IMR-90 (cell line): ENCODE measurements at regions not wholly inside any gene's neighbourhood (a gene's known extent, or its start where the extent isn't known, plus 50 kb on each side); places are given as distances from the start of the nearest gene placed in this dataset.

Experiments
- ATAC-seq: fragments of 200-7000 bp; cut with Tn5 transposase; 2 replicates; pipeline ENCODE4 v1.9.1; 2020; ENCODE audit warnings: low read depth, mild to moderate bottlenecking, moderate library complexity
- BruUV-seq: library from RNA; stranded (reverse); fragments of 400-500 nt; replicated peaks from 2 replicates; lab custom pipeline; 2021; lab: Mats Ljungman, UMichigan
- CTCF ChIA-PET: fragments of 300-600 bp; formaldehyde crosslinking; extraction: SDS; loops from one replicate; lab custom pipeline; 2021; ENCODE audit warnings: antibody characterized with exemption; lab: Yijun Ruan, JAX
- POLR2A ChIA-PET: fragments of 300-600 bp; sonication (Branson Sonifier 250); formaldehyde crosslinking; loops from one replicate; lab custom pipeline; 2022; ENCODE audit warnings: antibody characterized with exemption; ENCODE audit not compliant: unreplicated experiment; lab: Charles Lee
- DNase-seq: peaks from one replicate; pipeline ENCODE4 v3.0.0; 2013
- H2AFZ ChIP-seq: replicated peaks from 2 replicates; pipeline ENCODE3; 2013; ENCODE audit warnings: low read length, mild to moderate bottlenecking; ENCODE audit not compliant: poor library complexity
- H2AK5ac ChIP-seq: 2 replicates; pipeline ENCODE4 v1.6.1; 2013; ENCODE audit warnings: low read depth, low read length, inconsistent platforms
- H2AK9ac ChIP-seq: replicated peaks from 2 replicates; pipeline ENCODE3; 2013; ENCODE audit warnings: mild to moderate bottlenecking, low read depth, low read length, moderate library complexity; ENCODE audit not compliant: poor library complexity
- H2BK120ac ChIP-seq: 2 replicates; pipeline ENCODE4 v1.6.1; 2013; ENCODE audit warnings: low read depth, low read length, inconsistent platforms
- H2BK15ac ChIP-seq: 3 replicates; pipeline ENCODE4 v1.6.1; 2013; ENCODE audit warnings: low read depth, low read length, inconsistent platforms
- H2BK20ac ChIP-seq: 2 replicates; pipeline ENCODE4 v1.6.1; 2013; ENCODE audit warnings: low read depth, mild to moderate bottlenecking, inconsistent platforms, low read length, moderate library complexity
- H2BK5ac ChIP-seq: 2 replicates; pipeline ENCODE4 v1.6.1; 2013; ENCODE audit warnings: mild to moderate bottlenecking, low read depth, low read length, inconsistent platforms; ENCODE audit not compliant: poor library complexity, severe bottlenecking
- H3K14ac ChIP-seq: replicated peaks from 2 replicates; pipeline ENCODE4 v1.6.1; 2013; ENCODE audit warnings: low read depth, low read length, inconsistent platforms
- H3K18ac ChIP-seq: 2 replicates; pipeline ENCODE4 v1.6.1; 2013; ENCODE audit warnings: low read depth, low read length, control low read depth
- H3K23ac ChIP-seq: 2 replicates; pipeline ENCODE4 v1.6.1; 2013; ENCODE audit warnings: low read depth, low read length, inconsistent platforms
- H3K27ac ChIP-seq: 2 replicates; pipeline ENCODE4 v1.5.1; 2013; ENCODE audit warnings: mild to moderate bottlenecking, control low read depth, low read length; ENCODE audit not compliant: insufficient read depth
- H3K27me3 ChIP-seq: 2 replicates; pipeline ENCODE4 v1.6.1; 2013; ENCODE audit warnings: low read length; ENCODE audit not compliant: control insufficient read depth, insufficient read depth
- H3K36me3 ChIP-seq: 2 replicates; pipeline ENCODE4 v1.6.1; 2013; ENCODE audit warnings: low read length, mixed read lengths; ENCODE audit not compliant: control insufficient read depth, insufficient read depth
- H3K4ac ChIP-seq: 2 replicates; pipeline ENCODE4 v1.6.1; 2013; ENCODE audit warnings: low read depth, low read length, inconsistent platforms
- H3K4me1 ChIP-seq: 2 replicates; pipeline ENCODE4 v1.6.1; 2013; ENCODE audit warnings: low read length, mixed read lengths; ENCODE audit not compliant: control insufficient read depth, insufficient read depth
- H3K4me2 ChIP-seq: 2 replicates; pipeline ENCODE4 v1.6.1; 2013; ENCODE audit warnings: low read depth, mild to moderate bottlenecking, control low read depth, low read length, moderate library complexity
- H3K4me3 ChIP-seq: 2 replicates; pipeline ENCODE4 v1.5.1; 2013; ENCODE audit warnings: low read depth, mild to moderate bottlenecking, control low read depth, low read length, moderate library complexity; ENCODE audit not compliant: insufficient read depth
- H3K56ac ChIP-seq: 2 replicates; pipeline ENCODE4 v1.6.1; 2013; ENCODE audit warnings: low read length, inconsistent platforms; ENCODE audit not compliant: insufficient read depth; ENCODE audit errors: extremely low read depth
- H3K79me1 ChIP-seq, 2 experiments: 2 replicates each; pipeline ENCODE4 v1.6.1; 2013; ENCODE audit warnings: low read length in 2 of 2, inconsistent platforms in 1 of 2, low read depth in 1 of 2
- H3K9ac ChIP-seq: 2 replicates; pipeline ENCODE4 v1.6.1; 2013; ENCODE audit warnings: low read depth, low read length, control low read depth
- H3K9me1 ChIP-seq: 2 replicates; pipeline ENCODE4 v1.6.1; 2013; ENCODE audit warnings: low read length, inconsistent platforms; ENCODE audit not compliant: insufficient read depth
- H3K9me3 ChIP-seq: 2 replicates; pipeline ENCODE4 v1.6.1; 2013; ENCODE audit warnings: low read length; ENCODE audit not compliant: control insufficient read depth, insufficient read depth
- H4K20me1 ChIP-seq: 2 replicates; pipeline ENCODE4 v1.6.1; 2013; ENCODE audit warnings: low read length, inconsistent platforms; ENCODE audit not compliant: insufficient read depth
- H4K5ac ChIP-seq: 2 replicates; pipeline ENCODE4 v1.6.1; 2013; ENCODE audit warnings: mild to moderate bottlenecking, low read depth, low read length, control low read depth
- H4K8ac ChIP-seq, 2 experiments: 2 replicates each; pipeline ENCODE4 v1.6.1; 2013; ENCODE audit warnings: low read depth in 2 of 2, low read length in 2 of 2, control low read depth in 1 of 2, inconsistent platforms in 1 of 2
- H4K91ac ChIP-seq: 2 replicates; pipeline ENCODE4 v1.6.1; 2013; ENCODE audit warnings: low read depth, low read length, inconsistent platforms; ENCODE audit not compliant: insufficient read depth
- CEBPB ChIP-seq: IDR thresholded peaks from 2 replicates; pipeline ENCODE4 v1.6.1; 2012; ENCODE audit warnings: low read depth, low read length, improper control_type of control experiment
- FOS ChIP-seq: fragments of 150-350 bp; IDR thresholded peaks from 2 replicates; pipeline ENCODE4 v1.6.1; 2016; ENCODE audit warnings: low read depth, low read length
- MAFK ChIP-seq: IDR thresholded peaks from 2 replicates; pipeline ENCODE4 v1.6.1; 2012; ENCODE audit warnings: low read depth, low read length, improper control_type of control experiment
- MAZ ChIP-seq: IDR thresholded peaks from 2 replicates; pipeline ENCODE4 v1.6.1; 2012; ENCODE audit warnings: low read depth, mild to moderate bottlenecking, low read length, improper control_type of control experiment, moderate library complexity, borderline replicate concordance
- MXI1 ChIP-seq: IDR thresholded peaks from 2 replicates; pipeline ENCODE4 v1.6.1; 2012; ENCODE audit warnings: low read depth, mild to moderate bottlenecking, low read length, moderate library complexity, borderline replicate concordance
- POLR2A ChIP-seq: IDR thresholded peaks from 2 replicates; pipeline ENCODE4 v1.6.1; 2012; ENCODE audit warnings: mild to moderate bottlenecking, low read depth, low read length
- RCOR1 ChIP-seq: IDR thresholded peaks from 2 replicates; pipeline ENCODE4 v1.6.1; 2012; ENCODE audit warnings: mild to moderate bottlenecking, low read length, improper control_type of control experiment; ENCODE audit not compliant: insufficient replicate concordance
- RFX5 ChIP-seq: IDR thresholded peaks from 2 replicates; pipeline ENCODE4 v1.8.0; 2012; ENCODE audit warnings: low read depth, mild to moderate bottlenecking, low read length, moderate library complexity
- WGBS, 2 experiments: methylation state at CpG; one replicate each; pipeline versions ENCODE4 v1.1.5 to v1.1.7; 2013; ENCODE audit warnings: missing lambda C conversion rate in 2 of 2; ENCODE audit not compliant: insufficient read length in 1 of 2; ENCODE audit errors: extremely low coverage in 2 of 2; 5-methylcytosine and 5-hydroxymethylcytosine counted together
- dilution Hi-C: fragments of 300-500 bp; cut with HindIII; formaldehyde crosslinking; loops from one replicate; pipeline ENCODE4 v1.14.3; 2018; ENCODE audit warnings: low sequenced_read_pairs; ENCODE audit not compliant: unreplicated experiment
- in situ Hi-C: fragments of 300-500 bp; cut with MboI; formaldehyde crosslinking; loops from 3 replicates; pipeline ENCODE4 v1.14.3; 2019; ENCODE audit warnings: low sequenced_read_pairs, inconsistent platforms, mixed read lengths
- intact Hi-C: fragments of 100-400 bp; cut with micrococcal nuclease; formaldehyde crosslinking; loops from 2 replicates; pipeline ENCODE4 v1.10.0; 2022
- TF ChIP-seq, protein P1 (sequence below): conservative IDR thresholded peaks from 2 replicates; pipeline ENCODE4 v1.5.1; 2012; ENCODE audit warnings: mild to moderate bottlenecking, low read depth, low read length, improper control_type of control experiment

DNA sequence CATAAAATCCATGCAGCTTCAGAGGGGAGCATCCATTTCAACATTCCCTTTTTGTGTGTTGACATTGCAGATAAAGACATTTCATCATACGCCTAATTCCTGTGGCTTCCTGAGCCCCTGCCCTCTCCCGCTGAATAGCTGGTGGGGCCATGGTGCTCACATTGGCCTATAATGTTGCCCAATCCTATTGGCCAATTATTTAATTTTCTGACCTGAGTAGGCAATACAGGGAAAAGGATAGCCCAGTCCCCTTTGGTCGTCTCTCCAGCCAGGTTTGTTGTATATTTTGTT lies 163.8 kb upstream of the MYCN start:
- Histone ChIP-seq H2BK5ac (no peak overlapping the region), H3K36me3 (no peaks in the 10 kb centered on the region), H2AFZ (no peak overlapping the region), H3K27me3 (no peaks in the 10 kb centered on the region), H2AK9ac (no peak overlapping the region), H2AK5ac (no peak overlapping the region), H3K79me1 (no peaks in the 10 kb centered on the region), H3K18ac (no peak overlapping the region), H3K9me3 (peaks cover 19% of the 10 kb centered on the region), H2BK20ac (no peak overlapping the region), H4K91ac (no peak overlapping the region), H4K8ac (no peak overlapping the region), H3K9me1 (no peaks in the 10 kb centered on the region), H3K4me2 (no peak overlapping the region), H3K23ac (no peak overlapping the region), H3K4me3 (no peak overlapping the region), H2BK120ac (no peak overlapping the region), H3K4me1 (no peaks in the 10 kb centered on the region), H3K4ac (no peak overlapping the region), H4K5ac (no peak overlapping the region), H3K56ac (no peak overlapping the region), H2BK15ac (no peak overlapping the region), H3K27ac (no peak overlapping the region), H3K14ac (no peak overlapping the region), H3K9ac (no peak overlapping the region), H4K20me1 (no peaks in the 10 kb centered on the region)
- in situ Hi-C loops (no loop called here), dilution Hi-C loops (no loop called here), intact Hi-C loops (no loop called here)
- DNase-seq (no peak), ATAC-seq (no peak)
- POLR2A ChIA-PET: no interaction called here
- TF ChIP-seq POLR2A: no peak
- TF ChIP-seq MAZ: no peak
- TF ChIP-seq MXI1: no peak
- TF ChIP-seq, protein P1, sequence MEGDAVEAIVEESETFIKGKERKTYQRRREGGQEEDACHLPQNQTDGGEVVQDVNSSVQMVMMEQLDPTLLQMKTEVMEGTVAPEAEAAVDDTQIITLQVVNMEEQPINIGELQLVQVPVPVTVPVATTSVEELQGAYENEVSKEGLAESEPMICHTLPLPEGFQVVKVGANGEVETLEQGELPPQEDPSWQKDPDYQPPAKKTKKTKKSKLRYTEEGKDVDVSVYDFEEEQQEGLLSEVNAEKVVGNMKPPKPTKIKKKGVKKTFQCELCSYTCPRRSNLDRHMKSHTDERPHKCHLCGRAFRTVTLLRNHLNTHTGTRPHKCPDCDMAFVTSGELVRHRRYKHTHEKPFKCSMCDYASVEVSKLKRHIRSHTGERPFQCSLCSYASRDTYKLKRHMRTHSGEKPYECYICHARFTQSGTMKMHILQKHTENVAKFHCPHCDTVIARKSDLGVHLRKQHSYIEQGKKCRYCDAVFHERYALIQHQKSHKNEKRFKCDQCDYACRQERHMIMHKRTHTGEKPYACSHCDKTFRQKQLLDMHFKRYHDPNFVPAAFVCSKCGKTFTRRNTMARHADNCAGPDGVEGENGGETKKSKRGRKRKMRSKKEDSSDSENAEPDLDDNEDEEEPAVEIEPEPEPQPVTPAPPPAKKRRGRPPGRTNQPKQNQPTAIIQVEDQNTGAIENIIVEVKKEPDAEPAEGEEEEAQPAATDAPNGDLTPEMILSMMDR: no peak
- TF ChIP-seq FOS: no peak
- no peak for TF ChIP-seq MAFK
- no peak for TF ChIP-seq RFX5
- TF ChIP-seq CEBPB: no peak
- TF ChIP-seq RCOR1: no peak
- CTCF ChIA-PET: no interaction called here
- WGBS, 2 experiments: no CpG with 5 or more reads among the region's 3 CpGs
- BruUV-seq: no TSS peak
